GM12878 (cell line): ENCODE measurements at regions not wholly inside any gene's neighbourhood (a gene's known extent, or its start where the extent isn't known, plus 50 kb on each side); places are given as distances from the start of the nearest gene placed in this dataset.

Experiments
- ATAC-seq: fragments of 200-7000 bp; cut with Tn5 transposase; 3 replicates; pipeline ENCODE4 v1.9.1; 2020; ENCODE audit warnings: mild to moderate bottlenecking, moderate library complexity
- BruUV-seq: library from RNA; stranded (reverse); fragments of 400-500 nt; replicated peaks from 2 replicates; lab custom pipeline; 2021; lab: Mats Ljungman, UMichigan
- CTCF ChIA-PET: fragments of 300-600 bp; sonication (Branson Sonifier 250); formaldehyde crosslinking; extraction: SDS; loops from one replicate; lab custom pipeline; 2021; ENCODE audit warnings: inconsistent platforms; lab: Yijun Ruan, JAX
- POLR2A ChIA-PET: fragments of 350-600 bp; formaldehyde crosslinking; extraction: SDS; loops from one replicate; lab custom pipeline; 2021; ENCODE audit warnings: inconsistent platforms; lab: Charles Lee
- RAD21 ChIA-PET: fragments of 300-600 bp; sonication (Branson Sonifier 250); formaldehyde crosslinking; loops from one replicate; lab custom pipeline; 2023; ENCODE audit warnings: antibody characterized with exemption; ENCODE audit not compliant: unreplicated experiment; lab: Charles Lee
- SMC1A ChIA-PET: fragments of 300-600 bp; sonication (Branson Sonifier 250); formaldehyde crosslinking; loops from one replicate; lab custom pipeline; 2023; ENCODE audit not compliant: unreplicated experiment, uncharacterized antibody; lab: Charles Lee
- DNase-seq: peaks from one replicate; pipeline ENCODE4 v3.0.0-alpha.2; 2011; ENCODE audit warnings: low read depth, low spot score
- FAIRE-seq: peaks from 3 replicates; lab custom pipeline; 2011; peaks lifted over from hg19 to GRCh38; lab: Jason Lieb, UNC
- H2AFZ ChIP-seq: 2 replicates; pipeline ENCODE4 v1.6.0; 2011; ENCODE audit warnings: low read depth, low read length, control low read depth; ENCODE audit not compliant: control insufficient read depth
- H3K27ac ChIP-seq: 2 replicates; pipeline ENCODE4 v1.5.1; 2011; ENCODE audit warnings: control low read depth; ENCODE audit not compliant: control insufficient read depth, insufficient read depth
- H3K27me3 ChIP-seq, 2 experiments: replicated peaks in 1 of 2; 2 replicates each; pipeline versions ENCODE4 v1.6.0 to v1.6.1; 2011; ENCODE audit warnings: low read length in 1 of 2; ENCODE audit not compliant: control insufficient read depth in 2 of 2, insufficient read depth in 2 of 2
- H3K36me3 ChIP-seq, 2 experiments: 2 replicates each; pipeline ENCODE4 v1.5.1; 2011; ENCODE audit warnings: low read length in 1 of 2; ENCODE audit not compliant: control insufficient read depth in 2 of 2, insufficient read depth in 2 of 2
- H3K4me1 ChIP-seq: 2 replicates; pipeline ENCODE4 v1.6.1; 2011; ENCODE audit warnings: mild to moderate bottlenecking, low read length, moderate library complexity, mixed read lengths; ENCODE audit not compliant: control insufficient read depth, insufficient read depth
- H3K4me2 ChIP-seq: 2 replicates; pipeline ENCODE4 v1.6.0; 2011; ENCODE audit warnings: control low read depth; ENCODE audit not compliant: control insufficient read depth, insufficient read depth
- H3K4me3 ChIP-seq: fragments of 200-600 bp; sonication (generic); 2 replicates; pipeline ENCODE4 v1.5.1; 2016
- H3K79me2 ChIP-seq: 2 replicates; pipeline ENCODE4 v1.6.0; 2011; ENCODE audit warnings: low read length; ENCODE audit not compliant: control insufficient read depth, insufficient read depth
- H3K9ac ChIP-seq: 2 replicates; pipeline ENCODE4 v1.8.0; 2011; ENCODE audit warnings: low read length, control low read depth, mixed read lengths; ENCODE audit not compliant: control insufficient read depth, insufficient read depth
- H3K9me3 ChIP-seq: replicated peaks from 3 replicates; pipeline ENCODE4 v1.5.1; 2011; ENCODE audit warnings: mild to moderate bottlenecking, low read length; ENCODE audit not compliant: control insufficient read depth, insufficient read depth
- H4K20me1 ChIP-seq: 2 replicates; pipeline ENCODE4 v1.6.0; 2011; ENCODE audit not compliant: control insufficient read depth, insufficient read depth
- CHD4 ChIP-seq: fragments of 200-600 bp; sonication (generic); IDR thresholded peaks from 2 replicates; pipeline ENCODE4 v1.6.1; 2016; ENCODE audit warnings: mild to moderate bottlenecking
- CUX1 ChIP-seq: IDR thresholded peaks from 2 replicates; pipeline ENCODE4 v1.6.1; 2012; ENCODE audit warnings: improper control_type of control experiment, low read depth, low read length; ENCODE audit not compliant: insufficient replicate concordance
- E2F4 ChIP-seq: IDR thresholded peaks from 2 replicates; pipeline ENCODE4 v1.6.1; 2012; ENCODE audit warnings: low read depth, low read length, improper control_type of control experiment
- EZH2 ChIP-seq: IDR thresholded peaks from 2 replicates; pipeline ENCODE4 v1.6.1; 2012; ENCODE audit warnings: low read depth, mild to moderate bottlenecking, control low read depth, inconsistent platforms, low read length, borderline replicate concordance; ENCODE audit not compliant: control insufficient read depth
- HCFC1 ChIP-seq: fragments of 150-350 bp; IDR thresholded peaks from 2 replicates; pipeline ENCODE4 v1.6.1; 2014; ENCODE audit warnings: low read length
- HSF1 ChIP-seq: fragments of 150-350 bp; IDR thresholded peaks from 2 replicates; pipeline ENCODE4 v1.6.1; 2014; ENCODE audit warnings: mild to moderate bottlenecking, low read depth, low read length
- IKZF2 ChIP-seq, 2 experiments: fragments of 450-650 bp; IDR thresholded peaks; 2 replicates each; pipeline ENCODE4 v1.6.1; 2017; ENCODE audit warnings: mild to moderate bottlenecking in 2 of 2, moderate library complexity in 2 of 2
- SMARCA5 ChIP-seq: fragments of 450-650 bp; IDR thresholded peaks from 2 replicates; pipeline ENCODE4 v1.6.1; 2017; ENCODE audit warnings: mild to moderate bottlenecking
- SREBF2 ChIP-seq: IDR thresholded peaks from 2 replicates; pipeline ENCODE4 v1.6.1; 2012; ENCODE audit warnings: mild to moderate bottlenecking, low read length
- ZNF207 ChIP-seq: fragments of 450-650 bp; IDR thresholded peaks from 2 replicates; pipeline ENCODE4 v1.6.1; 2014; ENCODE audit warnings: antibody characterized with exemption, mild to moderate bottlenecking, borderline replicate concordance
- WGBS: methylation state at CpG from one replicate; pipeline ENCODE4 v1.1.6; 2016; ENCODE audit warnings: low lambda C conversion rate; ENCODE audit not compliant: insufficient replicate concordance, insufficient coverage; ENCODE audit errors: missing lambda C conversion rate; 5-methylcytosine and 5-hydroxymethylcytosine counted together
- in situ Hi-C: fragments of 300-500 bp; cut with MboI; formaldehyde crosslinking; loops from 9 replicates; pipeline ENCODE4 v1.14.3; 2018; ENCODE audit warnings: mixed read lengths
- intact Hi-C: fragments of 100-400 bp; cut with micrococcal nuclease; formaldehyde crosslinking; loops from one replicate; pipeline ENCODE4 v1.14.2; 2022; ENCODE audit not compliant: unreplicated experiment
- TF ChIP-seq, protein P1 (sequence below): IDR thresholded peaks from 2 replicates; pipeline ENCODE4 v1.6.1; 2011; ENCODE audit warnings: borderline replicate concordance, low read depth, mild to moderate bottlenecking, moderate library complexity, mixed read lengths, low read length; ENCODE audit not compliant: insufficient read depth; ENCODE audit errors: extremely low read length

DNA sequence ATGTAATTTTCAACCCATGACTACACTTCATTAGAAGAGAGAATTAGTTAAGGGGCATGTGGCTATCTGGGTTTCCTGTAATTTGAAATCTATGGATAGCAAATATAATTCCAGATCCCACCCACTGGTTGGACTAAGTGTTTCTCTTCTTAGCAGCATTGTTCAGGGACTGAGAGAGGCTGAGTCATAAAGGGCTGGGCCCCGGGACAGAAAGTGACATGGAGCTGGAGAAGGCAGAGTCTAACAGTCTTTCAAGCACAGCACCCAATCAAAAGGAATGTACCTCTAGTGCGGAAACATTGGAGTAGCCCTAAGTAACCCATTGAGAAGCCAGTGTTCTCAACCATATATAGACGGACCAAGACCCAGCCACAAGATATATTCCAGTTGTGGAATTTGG is 363.9 kb downstream of the DHX35 start (continued):
- TF ChIP-seq, protein P1, sequence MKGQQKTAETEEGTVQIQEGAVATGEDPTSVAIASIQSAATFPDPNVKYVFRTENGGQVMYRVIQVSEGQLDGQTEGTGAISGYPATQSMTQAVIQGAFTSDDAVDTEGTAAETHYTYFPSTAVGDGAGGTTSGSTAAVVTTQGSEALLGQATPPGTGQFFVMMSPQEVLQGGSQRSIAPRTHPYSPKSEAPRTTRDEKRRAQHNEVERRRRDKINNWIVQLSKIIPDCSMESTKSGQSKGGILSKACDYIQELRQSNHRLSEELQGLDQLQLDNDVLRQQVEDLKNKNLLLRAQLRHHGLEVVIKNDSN, result no peak
- TF ChIP-seq EZH2 (no peak), CHD4 (no peak), E2F4 (no peak)

DNA sequence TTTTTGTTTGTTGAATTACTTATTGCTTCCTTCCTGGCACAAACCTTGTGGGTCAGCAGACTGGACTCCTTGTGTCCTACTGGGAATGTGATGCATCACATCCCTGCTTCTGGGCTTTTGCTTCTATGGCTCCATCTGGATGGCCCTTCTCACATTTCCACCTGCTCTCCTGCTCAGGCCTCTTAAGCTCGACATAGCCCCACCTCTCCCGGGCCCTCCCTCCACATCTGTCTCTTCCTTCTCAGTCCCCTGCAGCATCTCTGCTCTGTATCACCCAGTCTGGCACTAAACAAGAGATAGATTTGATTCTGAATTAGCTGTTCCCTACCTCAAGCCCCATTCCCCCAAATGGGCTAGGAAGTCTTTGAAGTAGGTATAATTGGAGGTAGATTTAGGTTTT is 356.8 kb downstream of the DHX35 start:
- in situ Hi-C loops (no loop called here), intact Hi-C loops (no loop called here)
- WGBS, result 0% methylated on average over 2 of the region's 2 CpGs
- Histone ChIP-seq H4K20me1 (no peaks in the 10 kb centered on the region), H3K4me2 (no peak overlapping the region), H3K27ac (no peak overlapping the region), H3K79me2 (no peaks in the 10 kb centered on the region), H3K9me3 (no peaks in the 10 kb centered on the region), H3K4me3 (no peak overlapping the region), H3K27me3 (no peaks in the 10 kb centered on the region; a peak in 1 of 4 replicates), H3K36me3 (no peaks in the 10 kb centered on the region), H3K9ac (no peak overlapping the region), H2AFZ (no peak overlapping the region), H3K4me1 (no peaks in the 10 kb centered on the region)
- BruUV-seq, result no TSS peak
- ChIA-PET RAD21 (no interaction called here), CTCF (interaction anchor here (0.6 to 0.8 kb wide), 2 partner anchors 270 to 312 kb away, joined by 3 read pairs; no protein-coding TSS in a partner anchor), SMC1A (no interaction called here), POLR2A (no interaction called here)
- DNase-seq (no peak), ATAC-seq (no peak), FAIRE-seq (no peak)
- TF ChIP-seq HCFC1, result no peak
- TF ChIP-seq HSF1, result no peak
- TF ChIP-seq CUX1, result no peak
- no peak for TF ChIP-seq SMARCA5
- TF ChIP-seq SREBF2, result no peak
- TF ChIP-seq ZNF207, result no peak
- no peak for TF ChIP-seq IKZF2 (IDR thresholded peaks at IDR 0.05)
